HCT116 (cell line): ENCODE measurements at regions not wholly inside any gene's neighbourhood (a gene's known extent, or its start where the extent isn't known, plus 50 kb on each side); places are given as distances from the start of the nearest gene placed in this dataset.

ENCODE experiments used
- ATAC-seq: fragments of 200-7000 bp; cut with Tn5 transposase; 2 replicates; pipeline ENCODE4 v1.9.1; 2020; ENCODE audit warnings: mild to moderate bottlenecking, moderate library complexity
- BruUV-seq: library from RNA; stranded (reverse); fragments of 400-500 nt; replicated peaks from 2 replicates; lab custom pipeline; 2021; lab: Mats Ljungman, UMichigan
- CTCF ChIA-PET: fragments of 300-600 bp; sonication (Branson Sonifier 250); formaldehyde crosslinking; loops from one replicate; lab custom pipeline; 2021; ENCODE audit warnings: antibody characterized with exemption; lab: Charles Lee
- POLR2A ChIA-PET: fragments of 300-600, 350-600 bp; sonication (Branson Sonifier 250); formaldehyde crosslinking; loops from one replicate; lab custom pipeline; 2021; ENCODE audit warnings: antibody characterized with exemption; lab: Charles Lee
- RAD21 ChIA-PET, 2 experiments: fragments of 300-600 bp; sonication (Branson Sonifier 250); formaldehyde crosslinking; loops; one replicate each; lab custom pipeline; 2023; ENCODE audit warnings: low total read pairs in 2 of 2; ENCODE audit not compliant: uncharacterized antibody in 2 of 2, unreplicated experiment in 2 of 2, low non-redundant PET in 1 of 2; lab: Charles Lee
- DNase-seq: peaks from one replicate; pipeline ENCODE4 v3.0.0-alpha.2; 2010; ENCODE audit warnings: low read depth, low spot score
- H2AFZ ChIP-seq: fragments of 200-600 bp; shearing (Covaris generic), sonication (generic); 2 replicates; pipeline ENCODE4 v1.6.1; 2017; ENCODE audit warnings: low read depth, mixed run types, mixed read lengths, antibody characterized with exemption, low read length; ENCODE audit not compliant: poor library complexity, severe bottlenecking
- H3K27ac ChIP-seq: 2 replicates; pipeline ENCODE4 v1.5.1; 2012; ENCODE audit warnings: low read depth, low read length
- H3K27me3 ChIP-seq: fragments of 200-600 bp; sonication (generic); 2 replicates; pipeline ENCODE4 v1.6.1; 2016; ENCODE audit warnings: mixed run types, low read length, mixed read lengths; ENCODE audit not compliant: insufficient read depth
- H3K36me3 ChIP-seq, 2 experiments: fragments of 200-500 bp in 1 of 2; fragments of 200-600 bp in 1 of 2; sonication (Bioruptor generic) in 1 of 2; sonication (generic) in 1 of 2; 2 replicates each; pipeline versions ENCODE4 v1.5.1 to v1.6.1; 2014 to 2016; ENCODE audit warnings: low read length in 2 of 2, inconsistent platforms in 1 of 2, mixed read lengths in 1 of 2, mixed run types in 1 of 2; ENCODE audit not compliant: insufficient read depth in 2 of 2, control insufficient read depth in 1 of 2
- H3K4me1 ChIP-seq, 2 experiments: fragments of 200-600 bp in 1 of 2; sonication (generic) in 1 of 2; 2 replicates each; pipeline versions ENCODE4 v1.5.1 to v1.6.1; 2012 to 2017; ENCODE audit warnings: low read length in 2 of 2, inconsistent platforms in 1 of 2, mild to moderate bottlenecking in 1 of 2, mixed read lengths in 1 of 2, mixed run types in 1 of 2, moderate library complexity in 1 of 2; ENCODE audit not compliant: insufficient read depth in 2 of 2, control insufficient read depth in 1 of 2
- H3K4me2 ChIP-seq: fragments of 200-600 bp; sonication (generic); 2 replicates; pipeline ENCODE4 v1.6.1; 2017; ENCODE audit warnings: mixed run types, low read length, mixed read lengths
- H3K4me3 ChIP-seq, 2 experiments: fragments of 200-600 bp in 1 of 2; sonication (generic) in 1 of 2; replicated peaks in 1 of 2; 2 replicates each; pipeline ENCODE4 v1.5.1; 2011 to 2016; ENCODE audit warnings: low read length in 2 of 2, control low read depth in 1 of 2, low read depth in 1 of 2, mild to moderate bottlenecking in 1 of 2, mixed read lengths in 1 of 2, mixed run types in 1 of 2
- H3K79me2 ChIP-seq: fragments of 200-600 bp; sonication (generic); 2 replicates; pipeline ENCODE4 v1.6.1; 2017; ENCODE audit warnings: mild to moderate bottlenecking, mixed run types, low read length, moderate library complexity, mixed read lengths; ENCODE audit not compliant: insufficient read depth
- H3K9ac ChIP-seq: fragments of 200-600 bp; sonication (generic); 2 replicates; pipeline ENCODE4 v1.6.1; 2016; ENCODE audit warnings: low read length, mixed read lengths
- H3K9me2 ChIP-seq: fragments of 200-600 bp; sonication (generic), shearing (Covaris generic); 2 replicates; pipeline ENCODE4 v1.6.1; 2017; ENCODE audit warnings: mixed run types, mild to moderate bottlenecking, moderate library complexity; ENCODE audit not compliant: insufficient read depth
- H3K9me3 ChIP-seq, 2 experiments: fragments of 200-500 bp in 1 of 2; fragments of 200-600 bp in 1 of 2; sonication (Bioruptor generic) in 1 of 2; sonication (generic) in 1 of 2; 2 replicates each; pipeline ENCODE4 v1.6.1; 2014 to 2017; ENCODE audit warnings: low read length in 2 of 2, mixed read lengths in 2 of 2, inconsistent platforms in 1 of 2, low read depth in 1 of 2, mild to moderate bottlenecking in 1 of 2, mixed run types in 1 of 2, moderate library complexity in 1 of 2; ENCODE audit not compliant: control insufficient read depth in 1 of 2, insufficient read depth in 1 of 2
- H4K20me1 ChIP-seq: fragments of 200-600 bp; sonication (generic), shearing (Covaris generic); 2 replicates; pipeline ENCODE4 v1.6.1; 2017; ENCODE audit warnings: mixed run types, mild to moderate bottlenecking, moderate library complexity; ENCODE audit not compliant: insufficient read depth
- CBX3 ChIP-seq: IDR thresholded peaks from 2 replicates; pipeline ENCODE4 v1.6.1; 2012; ENCODE audit warnings: low read depth
- CEBPB ChIP-seq: IDR thresholded peaks from 2 replicates; pipeline ENCODE4 v1.6.1; 2012; ENCODE audit warnings: low read depth
- EZH2phosphoT487 ChIP-seq: fragments of 200-600 bp; IDR thresholded peaks from 2 replicates; pipeline ENCODE4 v1.6.1; 2018; ENCODE audit warnings: antibody characterized with exemption, borderline replicate concordance
- JUND ChIP-seq: IDR thresholded peaks from 2 replicates; pipeline ENCODE4 v1.6.1; 2012
- MAX ChIP-seq: IDR thresholded peaks from 2 replicates; pipeline ENCODE4 v1.6.1; 2012
- REST ChIP-seq: IDR thresholded peaks from 2 replicates; pipeline ENCODE4 v1.6.1; 2012; ENCODE audit warnings: low read depth
- SRF ChIP-seq: IDR thresholded peaks from 2 replicates; pipeline ENCODE4 v1.6.1; 2012; ENCODE audit warnings: low read depth
- TCF7L2 ChIP-seq: IDR thresholded peaks from 2 replicates; pipeline ENCODE4 v1.7.0; 2011; ENCODE audit warnings: borderline replicate concordance, inconsistent platforms; ENCODE audit not compliant: insufficient read depth, insufficient read length; ENCODE audit errors: extremely low read depth
- intact Hi-C: fragments of 100-400 bp; cut with micrococcal nuclease; formaldehyde crosslinking; loops from 2 replicates; pipeline ENCODE4 v1.10.0; 2022

DNA sequence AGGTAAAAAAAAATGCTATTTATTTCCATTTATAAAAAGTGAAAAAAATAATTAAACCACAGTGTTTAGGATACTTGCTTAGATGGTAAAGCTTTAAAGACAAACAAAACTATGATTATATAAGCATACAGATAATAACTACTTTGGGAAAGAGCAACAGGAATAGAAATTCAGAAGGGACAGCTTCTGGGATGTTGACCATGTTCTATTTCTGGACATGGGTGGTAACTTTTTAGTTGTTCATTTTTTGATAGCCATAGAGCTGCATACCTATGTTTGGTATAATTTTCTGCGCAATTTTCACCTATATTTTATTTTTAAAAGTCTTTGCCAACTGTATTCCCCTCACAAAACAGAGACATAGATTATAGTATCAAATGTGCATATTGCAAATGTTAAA lies 572.0 kb upstream of the NR2F2 start:
- Histone ChIP-seq H3K27me3 (no peaks in the 10 kb centered on the region), H3K4me2 (no peak overlapping the region), H3K4me1 (no peaks in the 10 kb centered on the region), H3K9me3 (no peaks in the 10 kb centered on the region), H3K79me2 (no peaks in the 10 kb centered on the region), H3K27ac (no peak overlapping the region), H2AFZ (no peak overlapping the region), H3K36me3 (no peaks in the 10 kb centered on the region), H3K9ac (no peak overlapping the region), H4K20me1 (no peaks in the 10 kb centered on the region), H3K9me2 (no peaks in the 10 kb centered on the region), H3K4me3 (no peak overlapping the region)
- ATAC-seq: no peak
- no peak for DNase-seq
- BruUV-seq: no TSS peak
- intact Hi-C loops: no loop called here
- TF ChIP-seq TCF7L2 (no peak), REST (no peak), CBX3 (no peak), SRF (no peak), EZH2phosphoT487 (no peak), MAX (no peak), JUND (no peak), CEBPB (no peak)
- ChIA-PET POLR2A (no interaction called here), RAD21 (no interaction called here), CTCF (no interaction called here)
